GM21367 (cell line): ENCODE measurements at regions not wholly inside any gene's neighbourhood (a gene's known extent, or its start where the extent isn't known, plus 50 kb on each side); places are given as distances from the start of the nearest gene placed in this dataset.
"Not testable (repeated sequence)": the region's sequence is repeated elsewhere in the genome, so short reads cannot be mapped to it uniquely, and the experiment has no call there.

Experiments used
- ATAC-seq: cut with Tn5 transposase; IDR thresholded peaks from one replicate; pipeline ENCODE4 v1.9.1; 2021; ENCODE audit not compliant: unreplicated experiment

GRCh38 chr3:194860725-194861124 lies 175.0 kb downstream of the FAM43A start:
- no peak for ATAC-seq

GRCh38 chr3:194861375-194861774 lies 175.7 kb downstream of the FAM43A start:
- no peak for ATAC-seq

GRCh38 chr3:194865061-194865460 lies 179.4 kb downstream of the FAM43A start:
- no peak for ATAC-seq

- ATAC-seq: no peak
Measured at GRCh38 chr3:194865615-194866014, 179.9 kb downstream of the FAM43A start.

GRCh38 chr3:194866236-194866635 lies 180.6 kb downstream of the FAM43A start:
- ATAC-seq: no peak

- no peak for ATAC-seq
Measured at GRCh38 chr3:194867270-194867983, 181.7 kb downstream of the FAM43A start.

- no peak for ATAC-seq
Measured at GRCh38 chr3:194868831-194869230, 183.1 kb downstream of the FAM43A start.

- ATAC-seq: no peak
Measured at GRCh38 chr3:194869482-194870169, 183.9 kb downstream of the FAM43A start.

GRCh38 chr3:194870394-194871110 lies 184.9 kb downstream of the FAM43A start:
- no peak for ATAC-seq

- no peak for ATAC-seq
Measured at GRCh38 chr3:194871143-194871863, 185.6 kb downstream of the FAM43A start.

- ATAC-seq: no peak
Measured at GRCh38 chr3:194871864-194872668, 186.4 kb downstream of the FAM43A start.

- no peak for ATAC-seq
Measured at GRCh38 chr3:194872669-194872977, 186.9 kb downstream of the FAM43A start.

- ATAC-seq: not testable (repeated sequence)
Measured at GRCh38 chr3:194873474-194873873, 187.8 kb downstream of the FAM43A start.

GRCh38 chr3:194874206-194874605 lies 188.5 kb downstream of the FAM43A start:
- no peak for ATAC-seq

GRCh38 chr3:194874783-194875182 lies 189.1 kb downstream of the FAM43A start:
- ATAC-seq: no peak

GRCh38 chr3:194875581-194876402 lies 190.1 kb downstream of the FAM43A start:
- no peak for ATAC-seq

GRCh38 chr3:194876403-194877095 lies 190.9 kb downstream of the FAM43A start:
- ATAC-seq: no peak

GRCh38 chr3:194877291-194878119 lies 191.8 kb downstream of the FAM43A start:
- no peak for ATAC-seq
